Prostate gland (tissue), 2 donors: ENCODE measurements at regions not wholly inside any gene's neighbourhood (a gene's known extent, or its start where the extent isn't known, plus 50 kb on each side); places are given as distances from the start of the nearest gene placed in this dataset.

Source experiments
- CTCF ChIP-seq, 4 experiments: fragments of 200-600 bp in 2 of 4; fragments of 450-650 bp in 2 of 4; sonication (generic) in 2 of 4; IDR thresholded peaks; 1 replicate in 3 of 4; 2 replicates in 1 of 4; pipeline ENCODE4 v1.5.1; 2016 to 2019; ENCODE audit warnings: antibody characterized with exemption in 4 of 4, mild to moderate bottlenecking in 2 of 4, moderate library complexity in 2 of 4
- POLR2A ChIP-seq: fragments of 450-650 bp; IDR thresholded peaks from one replicate; pipeline ENCODE4 v1.6.1; 2016; ENCODE audit warnings: antibody characterized with exemption, mild to moderate bottlenecking

GRCh38 chr2:207337234-207338219, 171.8 kb upstream of the KLF7 start:
- TF ChIP-seq CTCF (IDR thresholded peaks at IDR 0.05) (no peak), POLR2A (no peak)
